ENCODE measurements at regions not wholly inside any gene's neighbourhood (a gene's known extent, or its start where the extent isn't known, plus 50 kb on each side); places are given as distances from the start of the nearest gene placed in this dataset.

- TF ChIP-seq MYC (IDR thresholded peaks at IDR 0.05; ENCODE audit: insufficient read depth, insufficient read length, insufficient replicate concordance, low read length, severe bottlenecking): no peak
- TF ChIP-seq ATF7 (IDR thresholded peaks at IDR 0.05; ENCODE audit: low read depth): no peak
- no peak for TF ChIP-seq CBX3 (IDR thresholded peaks at IDR 0.05; ENCODE audit: borderline replicate concordance, low read depth)
- TF ChIP-seq SP1 (IDR thresholded peaks at IDR 0.05; ENCODE audit: low read depth, low read length): no peak
- TF ChIP-seq CTCF (IDR thresholded peaks at IDR 0.05 in 2 of 3, conservative IDR thresholded peaks at IDR 0.05 in 1 of 3; ENCODE audit: control insufficient read depth in 2 of 3, extremely low read depth in 1 of 3, insufficient read depth in 1 of 3, low read depth in 3 of 3, low read length in 3 of 3): no peak
- TF ChIP-seq MYB (IDR thresholded peaks at IDR 0.05; ENCODE audit: borderline replicate concordance, low read depth, low read length): no peak
- no peak for TF ChIP-seq RAD21 (IDR thresholded peaks at IDR 0.05; ENCODE audit: insufficient read depth, low read depth, low read length)
- no peak for TF ChIP-seq KAT2A (conservative IDR thresholded peaks at IDR 0.05; ENCODE audit: control insufficient read depth, low read depth, low read length)
- TF ChIP-seq ATF3 (IDR thresholded peaks at IDR 0.05; ENCODE audit: borderline replicate concordance, extremely low read depth, low read depth, low read length): no peak
- no peak for TF ChIP-seq SMAD1 (IDR thresholded peaks at IDR 0.05; ENCODE audit: low read depth, partially characterized antibody)
- no peak for TF ChIP-seq SMC3 (IDR thresholded peaks at IDR 0.05; ENCODE audit: borderline replicate concordance, low read length)
- no peak for TF ChIP-seq E2F4 (IDR thresholded peaks at IDR 0.05; ENCODE audit: low read depth, low read length)
- TF ChIP-seq ASH2L (IDR thresholded peaks at IDR 0.05; ENCODE audit: borderline replicate concordance, low read depth): no peak
- TF ChIP-seq SIX5 (IDR thresholded peaks at IDR 0.05; ENCODE audit: low read depth, low read length, severe bottlenecking): no peak
Measured at GRCh38 chrX:26747877-26748276, 531.9 kb downstream of the MAGEB5 start.

Data from GM12878 (cell line).